Mesendoderm (in vitro differentiated cells): ENCODE measurements at regions not wholly inside any gene's neighbourhood (a gene's known extent, or its start where the extent isn't known, plus 50 kb on each side); places are given as distances from the start of the nearest gene placed in this dataset.

Experiments used
- DNase-seq: peaks from one replicate; pipeline ENCODE4 v3.0.0; 2013
- H2AK5ac ChIP-seq: 2 replicates; pipeline ENCODE4 v1.6.1; 2013; ENCODE audit warnings: low read length, inconsistent platforms
- H2BK120ac ChIP-seq: 2 replicates; pipeline ENCODE4 v1.6.1; 2013; ENCODE audit warnings: low read depth, mild to moderate bottlenecking, low read length, moderate library complexity, mixed read lengths
- H2BK15ac ChIP-seq: replicated peaks from 2 replicates; pipeline ENCODE4 v1.6.1; 2013; ENCODE audit warnings: low read depth, mild to moderate bottlenecking, moderate library complexity
- H2BK5ac ChIP-seq: 2 replicates; pipeline ENCODE4 v1.6.1; 2013; ENCODE audit warnings: low read length, inconsistent platforms
- H3K18ac ChIP-seq: 2 replicates; pipeline ENCODE4 v1.6.1; 2013; ENCODE audit warnings: mild to moderate bottlenecking, low read length, mixed read lengths
- H3K23ac ChIP-seq: one replicate; pipeline ENCODE4 v1.6.1; 2013; ENCODE audit warnings: low read length
- H3K27ac ChIP-seq: 2 replicates; pipeline ENCODE4 v1.5.1; 2013; ENCODE audit warnings: low read depth, mild to moderate bottlenecking, inconsistent platforms, low read length, moderate library complexity
- H3K27me3 ChIP-seq: 2 replicates; pipeline ENCODE4 v1.6.1; 2013; ENCODE audit warnings: low read length, control low read depth, mild to moderate bottlenecking, inconsistent platforms; ENCODE audit not compliant: insufficient read depth, poor library complexity
- H3K36me3 ChIP-seq: 2 replicates; pipeline ENCODE4 v1.6.1; 2013; ENCODE audit warnings: low read length, inconsistent platforms; ENCODE audit not compliant: control insufficient read depth, insufficient read depth
- H3K4ac ChIP-seq: one replicate; pipeline ENCODE4 v1.6.1; 2013; ENCODE audit warnings: low read depth, mild to moderate bottlenecking, low read length, moderate library complexity
- H3K4me1 ChIP-seq: 2 replicates; pipeline ENCODE4 v1.6.1; 2013; ENCODE audit warnings: low read depth, low read length, inconsistent platforms; ENCODE audit not compliant: control insufficient read depth
- H3K4me2 ChIP-seq: 2 replicates; pipeline ENCODE4 v1.6.1; 2013; ENCODE audit warnings: low read length
- H3K4me3 ChIP-seq: 2 replicates; pipeline ENCODE4 v1.5.1; 2013; ENCODE audit warnings: mild to moderate bottlenecking, low read length
- H3K56ac ChIP-seq: one replicate; pipeline ENCODE4 v1.6.1; 2013; ENCODE audit warnings: low read length
- H3K79me1 ChIP-seq: 2 replicates; pipeline ENCODE4 v1.6.1; 2013; ENCODE audit warnings: low read length, inconsistent platforms
- H3K79me2 ChIP-seq: 2 replicates; pipeline ENCODE4 v1.6.1; 2013; ENCODE audit warnings: mild to moderate bottlenecking, low read length; ENCODE audit not compliant: control insufficient read depth, insufficient read depth
- H3K9ac ChIP-seq: 2 replicates; pipeline ENCODE4 v1.6.1; 2013; ENCODE audit warnings: low read length, inconsistent platforms
- H4K5ac ChIP-seq: one replicate; pipeline ENCODE4 v1.6.1; 2013; ENCODE audit warnings: low read length
- H4K8ac ChIP-seq: one replicate; pipeline ENCODE4 v1.6.1; 2013; ENCODE audit warnings: low read depth, mild to moderate bottlenecking, control low read depth, low read length, moderate library complexity
- WGBS: extraction: QIAGEN DNeasy Blood & Tissue Kit; methylation state at CpG from one replicate; pipeline ENCODE4 v1.1.7; 2013; ENCODE audit warnings: low lambda C conversion rate, missing lambda C conversion rate; ENCODE audit not compliant: insufficient coverage; ENCODE audit errors: extremely low coverage; 5-methylcytosine and 5-hydroxymethylcytosine counted together

- Histone ChIP-seq H3K23ac (no peak overlapping the region), H2BK5ac (no peak overlapping the region), H3K27me3 (no peaks in the 10 kb centered on the region), H3K79me1 (no peaks in the 10 kb centered on the region), H2AK5ac (no peak overlapping the region), H3K36me3 (no peaks in the 10 kb centered on the region), H3K4me2 (no peak overlapping the region), H4K8ac (no peak overlapping the region), H3K18ac (no peak overlapping the region), H3K4me1 (no peaks in the 10 kb centered on the region), H3K27ac (no peak overlapping the region), H3K79me2 (no peaks in the 10 kb centered on the region), H3K9ac (no peak overlapping the region), H3K4me3 (no peak overlapping the region), H3K4ac (no peak overlapping the region), H2BK120ac (no peak overlapping the region), H3K56ac (no peak overlapping the region), H4K5ac (no peak overlapping the region), H2BK15ac (no peak overlapping the region)
- no CpG with 5 or more reads among the region's 1 CpG for WGBS
- no peak for DNase-seq
Measured at GRCh38 chr3:18593231-18593630, 168.1 kb upstream of the SATB1 start.

- Histone ChIP-seq H3K4me3 (no peak overlapping the region), H3K4ac (no peak overlapping the region), H2AK5ac (no peak overlapping the region), H3K36me3 (no peaks in the 10 kb centered on the region), H2BK15ac (no peak overlapping the region), H4K5ac (no peak overlapping the region), H3K79me1 (no peaks in the 10 kb centered on the region), H3K9ac (no peak overlapping the region), H3K23ac (no peak overlapping the region), H2BK5ac (no peak overlapping the region), H3K4me2 (no peak overlapping the region), H3K27ac (no peak overlapping the region), H3K27me3 (no peaks in the 10 kb centered on the region), H2BK120ac (no peak overlapping the region), H3K18ac (no peak overlapping the region), H3K56ac (no peak overlapping the region), H3K4me1 (no peaks in the 10 kb centered on the region), H4K8ac (no peak overlapping the region), H3K79me2 (no peaks in the 10 kb centered on the region)
- WGBS: no CpG with 5 or more reads among the region's 3 CpGs
- peak; percentile 54 for DNase-seq
Measured at GRCh38 chr3:18591120-18591519, 166.0 kb upstream of the SATB1 start.

- Histone ChIP-seq H3K56ac (no peak overlapping the region), H3K79me1 (no peaks in the 10 kb centered on the region), H3K36me3 (no peaks in the 10 kb centered on the region), H3K18ac (no peak overlapping the region), H2BK5ac (no peak overlapping the region), H3K9ac (no peak overlapping the region), H3K4me3 (no peak overlapping the region), H2BK120ac (no peak overlapping the region), H3K27me3 (no peaks in the 10 kb centered on the region), H3K4me2 (no peak overlapping the region), H2BK15ac (no peak overlapping the region), H3K4me1 (no peaks in the 10 kb centered on the region), H4K8ac (no peak overlapping the region), H2AK5ac (no peak overlapping the region), H3K23ac (no peak overlapping the region), H3K27ac (no peak overlapping the region), H4K5ac (no peak overlapping the region), H3K79me2 (no peaks in the 10 kb centered on the region), H3K4ac (no peak overlapping the region)
- WGBS: no CpG with 5 or more reads among the region's 2 CpGs
- no peak for DNase-seq
Measured at GRCh38 chr3:18586076-18586475, 160.9 kb upstream of the SATB1 start.

- no peak overlapping the region for H3K4me3 ChIP-seq
- no peaks in the 10 kb centered on the region for H3K79me2 ChIP-seq
- WGBS: no CpG with 5 or more reads among the region's 1 CpG
- H3K23ac ChIP-seq: no peak overlapping the region
- no peak overlapping the region for H3K18ac ChIP-seq
- H3K9ac ChIP-seq: no peak overlapping the region
- no peak overlapping the region for H2BK15ac ChIP-seq
- H4K8ac ChIP-seq: no peak overlapping the region
- no peaks in the 10 kb centered on the region for H3K27me3 ChIP-seq
- H3K4me1 ChIP-seq: no peaks in the 10 kb centered on the region
- H4K5ac ChIP-seq: no peak overlapping the region
- H3K36me3 ChIP-seq: no peaks in the 10 kb centered on the region
- no peak overlapping the region for H3K56ac ChIP-seq
- no peak for DNase-seq
- H2AK5ac ChIP-seq: no peak overlapping the region
- no peak overlapping the region for H3K4me2 ChIP-seq
- H3K4ac ChIP-seq: no peak overlapping the region
- H3K27ac ChIP-seq: no peak overlapping the region
- no peaks in the 10 kb centered on the region for H3K79me1 ChIP-seq
- no peak overlapping the region for H2BK5ac ChIP-seq
- H2BK120ac ChIP-seq: no peak overlapping the region
Measured at GRCh38 chr3:18585004-18585968, 160.1 kb upstream of the SATB1 start.

GRCh38 chr3:18580268-18580667 is 155.1 kb upstream of the SATB1 start:
- H3K23ac ChIP-seq: no peak overlapping the region
- H2BK120ac ChIP-seq: no peak overlapping the region
- no peak overlapping the region for H3K18ac ChIP-seq
- no peaks in the 10 kb centered on the region for H3K27me3 ChIP-seq
- no peak for DNase-seq
- no peaks in the 10 kb centered on the region for H3K36me3 ChIP-seq
- H3K4me1 ChIP-seq: no peaks in the 10 kb centered on the region
- no peak overlapping the region for H3K4ac ChIP-seq
- H3K56ac ChIP-seq: no peak overlapping the region
- no peak overlapping the region for H3K9ac ChIP-seq
- no peak overlapping the region for H3K27ac ChIP-seq
- H2AK5ac ChIP-seq: no peak overlapping the region
- WGBS: no CpG with 5 or more reads among the region's 2 CpGs
- H3K79me1 ChIP-seq: no peaks in the 10 kb centered on the region
- H3K79me2 ChIP-seq: no peaks in the 10 kb centered on the region
- no peak overlapping the region for H2BK15ac ChIP-seq
- no peak overlapping the region for H4K5ac ChIP-seq
- no peak overlapping the region for H2BK5ac ChIP-seq
- no peak overlapping the region for H3K4me3 ChIP-seq
- H4K8ac ChIP-seq: no peak overlapping the region
- no peak overlapping the region for H3K4me2 ChIP-seq
